KMS-11 (cell line): ENCODE measurements at regions not wholly inside any gene's neighbourhood (a gene's known extent, or its start where the extent isn't known, plus 50 kb on each side); places are given as distances from the start of the nearest gene placed in this dataset.
"Not testable (repeated sequence)": the region's sequence is repeated elsewhere in the genome, so short reads cannot be mapped to it uniquely, and the experiment has no call there.

Experiments
- H2AFZ ChIP-seq: fragments of 200-600 bp; sonication (generic); 2 replicates; pipeline ENCODE4 v1.6.1; 2016; ENCODE audit warnings: antibody characterized with exemption, mixed run types, low read depth
- H3K27ac ChIP-seq: fragments of 200-600 bp; sonication (generic); 2 replicates; pipeline ENCODE4 v1.6.1; 2016; ENCODE audit warnings: mild to moderate bottlenecking, mixed run types
- H3K27me3 ChIP-seq: fragments of 200-600 bp; sonication (generic); 2 replicates; pipeline ENCODE4 v1.6.1; 2017; ENCODE audit warnings: mild to moderate bottlenecking, low read depth, mixed run types, moderate library complexity; ENCODE audit not compliant: insufficient read depth
- H3K36me3 ChIP-seq: fragments of 200-600 bp; sonication (generic); 2 replicates; pipeline ENCODE4 v1.6.1; 2017; ENCODE audit warnings: mild to moderate bottlenecking, mixed run types; ENCODE audit not compliant: insufficient read depth
- H3K4me1 ChIP-seq: fragments of 200-600 bp; sonication (generic); 2 replicates; pipeline ENCODE4 v1.6.1; 2016; ENCODE audit warnings: mild to moderate bottlenecking, low read depth, mixed run types; ENCODE audit not compliant: poor library complexity, severe bottlenecking
- H3K4me2 ChIP-seq: fragments of 200-600 bp; sonication (generic); 2 replicates; pipeline ENCODE4 v1.7.0; 2016; ENCODE audit warnings: mild to moderate bottlenecking, mixed run types
- H3K4me3 ChIP-seq: fragments of 200-600 bp; sonication (generic); IDR thresholded peaks from 2 replicates; pipeline ENCODE4 v1.6.1; 2017; ENCODE audit warnings: low read depth, low read length, mixed read lengths; ENCODE audit not compliant: insufficient read depth
- H3K79me2 ChIP-seq: fragments of 200-600 bp; sonication (generic); 2 replicates; pipeline ENCODE4 v1.6.1; 2016; ENCODE audit warnings: low read depth, mixed run types; ENCODE audit not compliant: insufficient read depth
- H3K9ac ChIP-seq: fragments of 200-600 bp; sonication (generic); 2 replicates; pipeline ENCODE4 v1.6.1; 2016; ENCODE audit warnings: mild to moderate bottlenecking, mixed run types
- H4K20me1 ChIP-seq: fragments of 200-600 bp; sonication (generic); 2 replicates; pipeline ENCODE4 v1.6.1; 2016; ENCODE audit warnings: mild to moderate bottlenecking, mixed run types; ENCODE audit not compliant: insufficient read depth
- CTCF ChIP-seq: fragments of 200-600 bp; sonication (generic); conservative IDR thresholded peaks from 2 replicates; pipeline ENCODE4 v1.6.1; 2017; ENCODE audit warnings: low read depth, mild to moderate bottlenecking, antibody characterized with exemption, low read length, moderate library complexity, mixed read lengths

- Histone ChIP-seq H3K9ac (no peak overlapping the region), H3K27ac (no peak overlapping the region), H3K27me3 (no peaks in the 10 kb centered on the region), H3K36me3 (no peaks in the 10 kb centered on the region), H3K4me2 (no peak overlapping the region), H3K79me2 (no peaks in the 10 kb centered on the region; the same call in 1 of the 2 replicates), H3K4me3 (no peak overlapping the region), H4K20me1 (no peaks in the 10 kb centered on the region), H2AFZ (no peak overlapping the region), H3K4me1 (no peaks in the 10 kb centered on the region)
- TF ChIP-seq CTCF: no peak
Observed at GRCh38 chr7:66558660-66559465, 69.8 kb upstream of the KCTD7 start.

DNA sequence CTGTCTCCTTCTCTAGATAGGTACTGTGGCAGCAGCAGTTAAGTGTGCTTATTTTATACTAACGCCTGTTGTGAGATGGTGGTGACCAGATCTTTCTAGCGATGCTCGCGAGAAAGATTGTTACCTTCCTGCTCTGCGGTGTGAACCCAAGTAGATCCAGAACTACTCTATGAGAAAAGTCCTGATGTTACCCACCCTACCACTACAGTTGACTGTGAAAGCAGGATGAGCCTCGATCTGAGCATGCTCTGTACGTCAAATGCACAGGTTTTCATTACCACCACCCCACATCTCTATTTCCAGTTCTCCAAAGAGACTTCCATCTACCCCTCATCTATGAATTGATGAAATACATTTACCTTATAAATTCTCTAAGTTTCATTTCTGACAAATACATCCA is 64.6 kb upstream of the KCTD7 start:
- no peak overlapping the region for H3K27ac ChIP-seq
- no peak overlapping the region for H3K9ac ChIP-seq
- TF ChIP-seq CTCF: no peak
- H3K27me3 ChIP-seq: no peaks in the 10 kb centered on the region
- no peak overlapping the region for H3K4me3 ChIP-seq
- H3K36me3 ChIP-seq: no peaks in the 10 kb centered on the region
- no peak overlapping the region for H3K4me2 ChIP-seq
- no peaks in the 10 kb centered on the region for H3K4me1 ChIP-seq
- peaks cover 10% of the 10 kb centered on the region; the same call in 1 of the 2 replicates for H3K79me2 ChIP-seq
- no peaks in the 10 kb centered on the region for H4K20me1 ChIP-seq
- no peak overlapping the region for H2AFZ ChIP-seq

GRCh38 chr7:66570179-66570578 is 58.5 kb upstream of the KCTD7 start:
- not testable (repeated sequence) for H3K4me3 ChIP-seq, H4K20me1 ChIP-seq, H3K4me2 ChIP-seq, H3K79me2 ChIP-seq, H2AFZ ChIP-seq, H3K27ac ChIP-seq, H3K36me3 ChIP-seq, H3K27me3 ChIP-seq, H3K9ac ChIP-seq
- peaks cover 11% of the 10 kb centered on the region for H3K4me1 ChIP-seq

DNA sequence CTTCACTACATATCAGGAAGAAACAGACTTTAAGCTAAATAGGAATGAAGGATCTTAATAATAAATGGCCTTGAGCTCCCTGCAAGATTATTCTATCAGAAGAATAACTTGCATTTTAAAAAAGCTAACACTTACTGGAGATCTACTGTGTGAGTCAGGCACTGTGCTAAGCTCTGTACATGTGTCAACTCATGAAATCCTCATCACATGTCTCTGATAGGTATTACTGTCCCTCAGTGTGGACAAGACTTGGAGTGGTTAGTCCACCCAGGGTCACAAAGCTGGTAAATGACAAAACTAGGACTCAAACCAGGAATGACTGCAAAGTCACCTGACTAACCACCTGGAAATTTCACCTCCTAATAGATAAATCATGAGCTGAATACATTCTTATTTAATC is 57.1 kb upstream of the KCTD7 start:
- Histone ChIP-seq H3K4me1 (peaks cover 25% of the 10 kb centered on the region), H2AFZ (no peak overlapping the region), H3K9ac (no peak overlapping the region), H3K79me2 (peaks cover 6% of the 10 kb centered on the region; the same call in 1 of the 2 replicates), H3K4me3 (no peak overlapping the region), H3K27me3 (no peaks in the 10 kb centered on the region), H3K4me2 (no peak overlapping the region), H4K20me1 (0 out of 2 replicates have a peak, but pooled peaks cover 8% of the 10 kb centered on the region), H3K36me3 (peaks cover 4% of the 10 kb centered on the region; the same call in 1 of the 2 replicates), H3K27ac (no peak overlapping the region)
- no peak for TF ChIP-seq CTCF

GRCh38 chr7:66573782-66574495 is 54.7 kb upstream of the KCTD7 start:
- H2AFZ ChIP-seq, H3K9ac ChIP-seq, H4K20me1 ChIP-seq, H3K27me3 ChIP-seq, H3K36me3 ChIP-seq, H3K4me3 ChIP-seq, H3K27ac ChIP-seq, H3K4me2 ChIP-seq: not testable (repeated sequence)
- peaks cover 16% of the 10 kb centered on the region; the same call in 1 of the 2 replicates for H3K79me2 ChIP-seq
- H3K4me1 ChIP-seq: peaks cover 33% of the 10 kb centered on the region

DNA sequence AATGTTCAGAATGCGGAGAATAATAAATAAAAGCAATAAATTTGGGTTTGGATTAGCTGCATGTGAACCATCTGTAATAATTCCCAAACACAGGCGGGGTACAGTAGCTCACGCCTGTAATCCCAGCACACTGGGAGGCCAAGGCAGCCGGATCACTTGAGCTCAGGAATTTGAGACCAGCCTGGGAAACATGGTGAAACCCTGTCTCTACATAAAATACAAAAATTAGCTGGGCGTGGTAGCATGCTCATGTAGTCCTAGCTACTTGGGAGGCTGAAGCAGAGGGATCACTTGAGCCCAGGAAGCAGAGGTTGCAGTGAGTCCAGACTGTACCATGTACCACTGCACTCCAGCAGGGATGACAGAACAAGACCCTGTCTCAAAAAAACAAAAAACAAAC is 53.9 kb upstream of the KCTD7 start:
- H2AFZ ChIP-seq, H3K27ac ChIP-seq, H3K36me3 ChIP-seq, H3K9ac ChIP-seq, H3K4me3 ChIP-seq, H4K20me1 ChIP-seq, H3K27me3 ChIP-seq: not testable (repeated sequence)
- H3K4me2 ChIP-seq: peak overlapping the region; percentile 35; the same call in 1 of the 2 replicates
- peaks cover 33% of the 10 kb centered on the region for H3K4me1 ChIP-seq
- H3K79me2 ChIP-seq: peaks cover 20% of the 10 kb centered on the region; the same call in 1 of the 2 replicates
